Heart left ventricle (tissue), 16 donors: ENCODE measurements at regions not wholly inside any gene's neighbourhood (a gene's known extent, or its start where the extent isn't known, plus 50 kb on each side); places are given as distances from the start of the nearest gene placed in this dataset.

Experiments
- ATAC-seq, 4 donors: fragments of 200-7000 bp; cut with Tn5 transposase; one replicate each; pipeline ENCODE4 v1.9.1; 2020 to 2022; ENCODE audit warnings: moderate library complexity in 4 of 4, mild to moderate bottlenecking in 3 of 4, moderate number of reproducible peaks in 1 of 4
- DNase-seq, 5 donors: peaks; one replicate each; pipeline ENCODE4 v3.0.0-alpha.2; 2020
- H3K27ac ChIP-seq, 12 donors: fragments of 200-600 bp; sonication (generic) in 4 of 12; one replicate each; pipeline versions ENCODE4 v1.5.0 to v1.8.0; 2016 to 2022; ENCODE audit warnings: mild to moderate bottlenecking in 2 of 12
- H3K27me3 ChIP-seq, 9 donors: fragments of 200-600 bp; sonication (generic) in 2 of 9; one replicate each; pipeline versions ENCODE4 v1.5.1 to v1.8.0; 2016 to 2022; ENCODE audit warnings: mild to moderate bottlenecking in 3 of 9
- H3K36me3 ChIP-seq, 9 donors: fragments of 200-600 bp; sonication (generic) in 2 of 9; one replicate each; pipeline versions ENCODE4 v1.5.0 to v1.8.0; 2018 to 2022; ENCODE audit warnings: mild to moderate bottlenecking in 2 of 9
- H3K4me1 ChIP-seq, 12 donors: fragments of 200-600 bp; sonication (generic) in 4 of 12; one replicate each; pipeline versions ENCODE4 v1.5.0 to v1.8.0; 2016 to 2022; ENCODE audit warnings: mild to moderate bottlenecking in 3 of 12
- H3K4me3 ChIP-seq, 12 donors: fragments of 200-600 bp; sonication (generic) in 4 of 12; one replicate each; pipeline versions ENCODE4 v1.5.0 to v1.8.0; 2017 to 2022; ENCODE audit warnings: mild to moderate bottlenecking in 9 of 12, moderate library complexity in 4 of 12
- H3K9me3 ChIP-seq, 12 donors: fragments of 200-600 bp; sonication (generic) in 4 of 12; one replicate each; pipeline versions ENCODE4 v1.5.0 to v1.8.0; 2016 to 2022; ENCODE audit warnings: mild to moderate bottlenecking in 1 of 12
- CTCF ChIP-seq, 12 donors: fragments of 200-600 bp; sonication (generic) in 4 of 12; IDR thresholded peaks; one replicate each; pipeline versions ENCODE4 v1.5.0 to v1.8.0; 2018 to 2022; ENCODE audit warnings: antibody characterized with exemption in 12 of 12, mild to moderate bottlenecking in 5 of 12
- POLR2A ChIP-seq, 2 donors: fragments of 450-650 bp; IDR thresholded peaks; one replicate each; pipeline ENCODE4 v1.6.1; 2017; ENCODE audit warnings: antibody characterized with exemption in 2 of 2, mild to moderate bottlenecking in 2 of 2, moderate library complexity in 2 of 2
- WGBS, 4 donors: extraction: QIAGEN DNeasy Blood & Tissue Kit in 2 of 4; methylation state at CpG; one replicate each; pipeline versions ENCODE4 v1.1.5 to v1.1.7; 2013 to 2018; 5-methylcytosine and 5-hydroxymethylcytosine counted together
- intact Hi-C, 10 donors: fragments of 100-400 bp; cut with DNase I; formaldehyde crosslinking; loops; one replicate each; pipeline versions ENCODE4 v1.11.1 to v1.14.2; 2022
- donor health status: ischemic (EF 13 %, LVEDD 7.1; RV severe dilation, severe dysfunction).
- donor health status: healthy with polysubstance abuse.
- donor health status: DM: no; HTN: yes; CAD: no.
- donor health status: DM: no; HTN: no; CAD: no.
- donor health status: ischemic (EF 25% LVEDD 6.9; RV normal size, moderate dysfunction).
- donor health status: ischemic (EF 25% LVEDD 5.7; RV mildly dilated, moderate dysfunction).
- donor health status: healthy.
- donor health status: DM: yes; HTN: yes; CAD: no.
- donor health status: ischemic (EF 35%, LVEDD 5.7; RV mildly dilated, moderate dysfunction).
- donor health status: nonischemic (EF 11% LVEDD 7.7; RV severe dilation, severe dysfunction).
- donor health status: DM: yes; HTN: yes; CAD: no.
- donor health status: PGD.
- donor health status: ischemic (EF 29% LVEDD 5.4; RV normal size, mild dysfunction).
- donor health status: nonischemic (EF 23%, LVEDD 6.1; RV moderate dilation, normal function).

DNA sequence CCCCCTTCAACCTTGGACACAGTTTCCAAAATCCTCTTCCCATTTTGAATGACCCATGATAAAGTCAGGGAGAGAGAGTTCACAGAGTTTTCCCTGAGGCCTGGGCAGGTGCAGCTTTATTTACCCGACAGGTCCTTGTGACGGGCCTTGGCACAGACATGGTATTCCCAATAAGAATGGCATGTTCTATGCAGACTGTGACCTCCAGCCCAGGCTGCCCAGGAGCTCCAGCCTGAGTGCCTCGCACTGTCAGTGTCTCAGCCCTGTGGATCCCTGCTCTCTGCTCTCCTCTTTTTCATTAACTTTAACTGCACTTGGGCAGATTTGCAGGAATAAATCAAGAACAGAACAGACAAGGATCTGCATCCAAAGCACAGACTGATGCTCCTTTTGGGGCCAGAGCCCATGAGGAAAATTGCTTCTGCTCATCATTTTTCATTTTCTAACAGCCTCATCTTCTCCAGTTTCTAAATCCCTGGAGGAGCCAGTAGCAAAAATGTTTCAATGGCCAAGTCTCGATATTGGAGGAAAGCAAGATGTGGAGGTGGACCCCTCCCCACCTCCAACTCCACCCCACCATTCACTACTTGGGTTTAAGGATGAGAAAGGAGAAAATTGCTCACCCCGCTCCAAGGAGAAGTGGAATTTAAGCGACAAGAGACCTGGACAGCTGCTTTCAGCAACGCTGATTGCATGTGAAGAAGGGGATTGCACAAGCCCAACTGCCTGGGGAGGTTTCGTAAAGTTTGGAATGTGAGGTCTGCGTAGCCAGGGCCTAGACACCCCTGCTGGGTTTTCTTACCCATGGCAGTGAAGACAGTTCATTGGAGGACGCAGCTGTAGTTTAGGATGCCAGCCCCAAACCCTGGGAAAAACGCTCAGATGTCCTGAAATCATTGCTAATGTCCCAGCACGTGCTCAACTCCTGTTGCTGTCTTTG, 225.9 kb downstream of the WDR11 start:
- ATAC-seq (peak; percentile 39 to 86 (median 60)), DNase-seq (peak in 1 of 5 donors; percentile 47)
- Histone ChIP-seq H3K4me1 (peaks cover 0 to 12% (median under 1%) of the 10 kb centered on the region in 12 donors), H3K27ac (peak overlapping the region in 1 of 12 donors; percentile 25), H3K4me3 (no peak overlapping the region), H3K36me3 (no peaks in the 10 kb centered on the region), H3K9me3 (no peaks in the 10 kb centered on the region), H3K27me3 (peaks cover 0 to 25% (median 0%) of the 10 kb centered on the region in 9 donors)
- 46 to 58% (median 53%) methylated on average over 12 of the region's 12 CpGs for WGBS, 4 donors
- intact Hi-C loops = no loop called here
- TF ChIP-seq CTCF (IDR thresholded peaks at IDR 0.05) (no peak), POLR2A (IDR thresholded peaks at IDR 0.05) (no peak)

DNA sequence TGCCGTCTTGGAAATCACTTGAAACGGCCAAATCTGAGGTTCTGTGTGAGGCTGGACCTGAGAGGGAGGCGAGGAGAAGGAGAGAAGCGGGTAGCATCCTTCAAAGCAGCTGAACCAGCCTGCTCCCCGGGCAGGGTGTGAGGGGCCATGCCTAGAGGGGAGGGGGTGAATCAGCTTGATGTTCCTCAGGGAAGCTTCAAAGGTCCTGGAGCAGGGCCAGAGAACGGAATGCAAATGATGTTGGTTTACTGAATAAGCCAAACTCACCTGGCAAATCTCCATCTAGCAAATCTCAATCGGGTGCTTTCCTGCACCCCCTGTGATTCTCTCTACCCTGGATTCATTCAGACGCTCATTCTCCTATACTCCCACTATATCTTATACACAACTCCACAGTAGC, 226.9 kb downstream of the WDR11 start:
- intact Hi-C loops = no loop called here
- peak overlapping the region in 1 of 12 donors; percentile 70 for H3K27ac ChIP-seq
- 66 to 72% (median 71%) methylated on average over 8 of the region's 8 CpGs for WGBS, 4 donors
- ATAC-seq = no peak
- peaks cover 0 to 12% (median under 1%) of the 10 kb centered on the region in 12 donors for H3K4me1 ChIP-seq
- no peak for DNase-seq
- no peak for TF ChIP-seq CTCF (IDR thresholded peaks at IDR 0.05)
- no peak for TF ChIP-seq POLR2A (IDR thresholded peaks at IDR 0.05)
- no peak overlapping the region for H3K4me3 ChIP-seq
- H3K27me3 ChIP-seq = peaks cover 0 to 28% (median 0%) of the 10 kb centered on the region in 9 donors
- no peaks in the 10 kb centered on the region for H3K36me3 ChIP-seq
- H3K9me3 ChIP-seq = no peaks in the 10 kb centered on the region

GRCh38 chr10:121078672-121079102, 227.5 kb downstream of the WDR11 start:
- no peak for TF ChIP-seq POLR2A (IDR thresholded peaks at IDR 0.05)
- TF ChIP-seq CTCF (IDR thresholded peaks at IDR 0.05) = no peak
- H3K4me1 ChIP-seq = peaks cover 0 to 12% (median under 1%) of the 10 kb centered on the region in 12 donors
- 63 to 75% (median 73%) methylated on average over 8 of the region's 8 CpGs for WGBS, 4 donors
- DNase-seq = no peak
- no peak overlapping the region for H3K4me3 ChIP-seq
- H3K27me3 ChIP-seq = peaks cover 0 to 28% (median 0%) of the 10 kb centered on the region in 9 donors
- peak overlapping the region in 1 of 12 donors; percentile 70 for H3K27ac ChIP-seq
- H3K36me3 ChIP-seq = no peaks in the 10 kb centered on the region
- intact Hi-C loops = no loop called here
- no peaks in the 10 kb centered on the region for H3K9me3 ChIP-seq
- ATAC-seq = no peak

DNA sequence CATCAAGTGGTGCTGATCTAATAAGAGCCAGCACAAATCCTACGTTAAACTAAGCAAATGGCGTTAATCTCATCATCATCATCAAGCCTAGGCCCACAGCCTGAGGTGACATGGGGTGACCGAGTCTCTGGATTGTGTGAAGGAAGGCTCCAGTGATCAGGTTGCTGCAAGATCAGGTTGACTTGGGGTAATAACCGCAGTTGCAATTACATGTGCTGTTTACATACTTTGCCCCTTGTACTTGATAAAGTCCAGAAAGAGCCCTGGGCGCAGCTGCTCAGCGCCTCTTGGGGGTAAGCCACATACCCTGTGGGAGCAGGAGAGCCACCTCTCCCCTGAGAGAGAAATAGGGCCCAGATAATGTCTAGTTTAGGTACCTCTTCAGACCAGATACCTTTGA, 228.1 kb downstream of the WDR11 start:
- Histone ChIP-seq H3K36me3 (no peaks in the 10 kb centered on the region), H3K4me1 (peaks cover 0 to 12% (median under 1%) of the 10 kb centered on the region in 12 donors), H3K27ac (peak overlapping the region in 1 of 12 donors; percentile 70), H3K27me3 (peaks cover 0 to 28% (median 0%) of the 10 kb centered on the region in 9 donors), H3K9me3 (no peaks in the 10 kb centered on the region), H3K4me3 (no peak overlapping the region)
- ATAC-seq = no peak
- no peak for TF ChIP-seq POLR2A (IDR thresholded peaks at IDR 0.05)
- no peak for TF ChIP-seq CTCF (IDR thresholded peaks at IDR 0.05)
- 75 to 87% (median 80%) methylated on average over 6 of the region's 6 CpGs for whole genome bisulfite sequencing, 4 donors
- intact Hi-C loops = no loop called here
- DNase-seq = no peak
